ENCODE measurements at regions not wholly inside any gene's neighbourhood (a gene's known extent, or its start where the extent isn't known, plus 50 kb on each side); places are given as distances from the start of the nearest gene placed in this dataset.

- WGBS, 2 experiments (ENCODE audit: extremely low coverage in 2 of 2, insufficient read length in 1 of 2): no CpG with 5 or more reads among the region's 5 CpGs
- TF ChIP-seq BHLHE40 (IDR thresholded peaks at IDR 0.05; ENCODE audit: low read depth, low read length) (no peak), NFE2L2 (IDR thresholded peaks at IDR 0.05; ENCODE audit: low read depth, low read length) (no peak), POLR2A (IDR thresholded peaks at IDR 0.05; ENCODE audit: low read depth, low read length) (no peak), MXI1 (IDR thresholded peaks at IDR 0.05; ENCODE audit: borderline replicate concordance, low read depth, low read length) (no peak), CHD1 (IDR thresholded peaks at IDR 0.05; ENCODE audit: low read depth, low read length) (no peak), FOS (IDR thresholded peaks at IDR 0.05; ENCODE audit: low read depth, low read length) (no peak), CEBPB (IDR thresholded peaks at IDR 0.05; ENCODE audit: low read depth, low read length) (no peak), SMC3 (IDR thresholded peaks at IDR 0.05; ENCODE audit: low read depth, low read length) (no peak), RCOR1 (IDR thresholded peaks at IDR 0.05; ENCODE audit: insufficient replicate concordance, low read length) (no peak), USF2 (IDR thresholded peaks at IDR 0.05; ENCODE audit: low read depth, low read length) (no peak), RAD21 (IDR thresholded peaks at IDR 0.05; ENCODE audit: low read length) (no peak), RFX5 (IDR thresholded peaks at IDR 0.05; ENCODE audit: low read depth, low read length) (no peak), CTCF (conservative IDR thresholded peaks at IDR 0.05; ENCODE audit: low read depth, low read length) (no peak), ELK1 (IDR thresholded peaks at IDR 0.05; ENCODE audit: borderline replicate concordance, low read depth, low read length) (no peak), MAZ (IDR thresholded peaks at IDR 0.05; ENCODE audit: borderline replicate concordance, low read depth, low read length) (no peak)
Observed at GRCh38 chr4:10347281-10347795, 109.9 kb downstream of the ZNF518B start.

More at GRCh38 chr4:10347281-10347795, 109.9 kb downstream of the ZNF518B start:
- Histone ChIP-seq H2BK15ac (ENCODE audit: low read depth, low read length) (no peak overlapping the region), H3K56ac (ENCODE audit: extremely low read depth, insufficient read depth, low read length) (no peak overlapping the region), H3K27me3 (ENCODE audit: control insufficient read depth, insufficient read depth, low read length) (no peaks in the 10 kb centered on the region), H2BK120ac (ENCODE audit: low read depth, low read length) (no peak overlapping the region), H3K9me1 (ENCODE audit: insufficient read depth, low read length) (no peaks in the 10 kb centered on the region), H2AK5ac (ENCODE audit: low read depth, low read length) (no peak overlapping the region), H3K18ac (ENCODE audit: low read depth, low read length) (no peak overlapping the region), H3K23ac (ENCODE audit: low read depth, low read length) (no peak overlapping the region), H2AK9ac (replicated peaks; ENCODE audit: low read depth, low read length, poor library complexity) (no peak overlapping the region), H3K4me1 (ENCODE audit: control insufficient read depth, insufficient read depth, low read length) (no peaks in the 10 kb centered on the region), H4K5ac (ENCODE audit: low read depth, low read length) (no peak overlapping the region), H4K20me1 (ENCODE audit: insufficient read depth, low read length) (no peaks in the 10 kb centered on the region), H2BK20ac (ENCODE audit: low read depth, low read length) (no peak overlapping the region), H3K4me3 (ENCODE audit: insufficient read depth, low read depth, low read length) (no peak overlapping the region), H3K9me3 (ENCODE audit: control insufficient read depth, insufficient read depth, low read length) (0 out of 2 replicates have a peak, but pooled peaks cover 2% of the 10 kb centered on the region), H4K91ac (ENCODE audit: insufficient read depth, low read depth, low read length) (no peak overlapping the region), H2BK5ac (ENCODE audit: low read depth, low read length, poor library complexity, severe bottlenecking) (no peak overlapping the region), H3K79me1 (ENCODE audit: low read depth in 1 of 2, low read length in 2 of 2) (no peaks in the 10 kb centered on the region), H2AFZ (replicated peaks; ENCODE audit: low read length, poor library complexity) (no peak overlapping the region), H3K4me2 (ENCODE audit: low read depth, low read length) (no peak overlapping the region), H3K14ac (replicated peaks; ENCODE audit: low read depth, low read length) (no peak overlapping the region), H3K36me3 (ENCODE audit: control insufficient read depth, insufficient read depth, low read length) (no peaks in the 10 kb centered on the region), H3K27ac (ENCODE audit: insufficient read depth, low read length) (no peak overlapping the region), H3K9ac (ENCODE audit: low read depth, low read length) (no peak overlapping the region), H3K4ac (ENCODE audit: low read depth, low read length) (no peak overlapping the region), H4K8ac (ENCODE audit: low read depth in 2 of 2, low read length in 2 of 2) (no peak overlapping the region)
- POLR2A ChIA-PET (ENCODE audit: unreplicated experiment): no interaction called here
- DNase-seq: no peak
- ATAC-seq (ENCODE audit: low read depth): no peak
- CTCF ChIA-PET: no interaction called here
- dilution Hi-C loops (cut with HindIII; ENCODE audit: low sequenced_read_pairs, unreplicated experiment) (no loop called here), in situ Hi-C loops (cut with MboI; ENCODE audit: low sequenced_read_pairs) (no loop called here), intact Hi-C loops (cut with micrococcal nuclease) (no loop called here)
- BruUV-seq (replicated peaks): no TSS peak
